Activated CD4-positive, CD25-positive, alpha-beta regulatory T cell treated with anti-CD3 and anti-CD28 coated beads, Interleukin-2, amount 50 U/mL, for 24 hours (primary cell): ENCODE measurements at regions not wholly inside any gene's neighbourhood (a gene's known extent, or its start where the extent isn't known, plus 50 kb on each side); places are given as distances from the start of the nearest gene placed in this dataset.

Experiments
- ATAC-seq, 2 donors: fragments of 150-1000 bp; cut with Tn5 transposase; one replicate each; pipeline ENCODE4 v1.10.0; 2021; ENCODE audit warnings: mild to moderate bottlenecking in 1 of 2, moderate library complexity in 1 of 2

GRCh38 chr16:32740766-32741499 is 65.0 kb upstream of the TP53TG3 start:
- peak; percentile 20 to 60 for ATAC-seq
